SU-DHL-6 (cell line): ENCODE measurements at regions not wholly inside any gene's neighbourhood (a gene's known extent, or its start where the extent isn't known, plus 50 kb on each side); places are given as distances from the start of the nearest gene placed in this dataset.
"Not testable (repeated sequence)": the region's sequence is repeated elsewhere in the genome, so short reads cannot be mapped to it uniquely, and the experiment has no call there.

Experiments
- H2AFZ ChIP-seq: fragments of 200-600 bp; sonication (generic); 2 replicates; pipeline ENCODE4 v1.6.1; 2014; ENCODE audit warnings: low read depth, mild to moderate bottlenecking, moderate library complexity, mixed read lengths, antibody characterized with exemption, low read length; ENCODE audit not compliant: severe bottlenecking
- H3F3A ChIP-seq: fragments of 200-600 bp; shearing (Covaris generic); 2 replicates; pipeline ENCODE4 v1.6.0; 2016; ENCODE audit warnings: antibody characterized with exemption, mild to moderate bottlenecking; ENCODE audit not compliant: insufficient read depth
- H3K27ac ChIP-seq: fragments of 200-600 bp; sonication (generic); 2 replicates; pipeline ENCODE4 v1.5.1; 2016; ENCODE audit warnings: low read depth, mild to moderate bottlenecking, low read length, moderate library complexity, mixed read lengths
- H3K27me3 ChIP-seq: fragments of 200-600 bp; sonication (generic), shearing (Covaris generic); 2 replicates; pipeline ENCODE4 v1.6.0; 2014; ENCODE audit warnings: mild to moderate bottlenecking, low read length
- H3K36me3 ChIP-seq: fragments of 200-600 bp; sonication (generic); 2 replicates; pipeline ENCODE4 v1.6.1; 2014; ENCODE audit warnings: mild to moderate bottlenecking, low read length, mixed read lengths
- H3K4me2 ChIP-seq: fragments of 300-600, 200-600 bp; shearing (Covaris generic), sonication (generic); 2 replicates; pipeline ENCODE4 v1.6.0; 2014; ENCODE audit warnings: low read length, low read depth, mild to moderate bottlenecking; ENCODE audit not compliant: poor library complexity, severe bottlenecking
- H3K4me3 ChIP-seq: fragments of 200-600 bp; sonication (generic); 2 replicates; pipeline ENCODE4 v1.5.1; 2014; ENCODE audit warnings: antibody characterized with exemption, low read length, mild to moderate bottlenecking, mixed read lengths; ENCODE audit not compliant: insufficient read depth, poor library complexity, severe bottlenecking
- H3K79me2 ChIP-seq: fragments of 200-600 bp; sonication (generic); 2 replicates; pipeline ENCODE4 v1.6.1; 2014; ENCODE audit warnings: mild to moderate bottlenecking, low read length, moderate library complexity; ENCODE audit not compliant: insufficient read depth
- H3K9ac ChIP-seq: fragments of 200-600 bp; sonication (generic); 2 replicates; pipeline ENCODE4 v1.7.0; 2014; ENCODE audit warnings: mild to moderate bottlenecking, low read length
- H3K9me2 ChIP-seq: fragments of 200-600 bp; sonication (generic); replicated peaks from 2 replicates; pipeline ENCODE4 v1.6.1; 2014; ENCODE audit warnings: low read length; ENCODE audit not compliant: insufficient read depth
- H3K9me3 ChIP-seq: fragments of 200-600 bp; sonication (generic); 2 replicates; pipeline ENCODE4 v1.6.1; 2014; ENCODE audit warnings: low read length, mixed read lengths; ENCODE audit not compliant: insufficient read depth
- H4K20me1 ChIP-seq: fragments of 200-600 bp; sonication (generic); 2 replicates; pipeline ENCODE4 v1.6.1; 2014; ENCODE audit warnings: low read depth, mild to moderate bottlenecking, antibody characterized with exemption, low read length, moderate library complexity, mixed read lengths
- CTCF ChIP-seq: fragments of 200-600 bp; sonication (generic); IDR thresholded peaks from one replicate; pipeline ENCODE4 v1.5.1; 2017; ENCODE audit warnings: antibody characterized with exemption, mild to moderate bottlenecking, low read length, moderate library complexity; ENCODE audit not compliant: insufficient read depth, poor library complexity, severe bottlenecking
- EZH2phosphoT487 ChIP-seq: fragments of 200-600 bp; sonication (generic), shearing (Covaris generic); conservative IDR thresholded peaks from 2 replicates; pipeline ENCODE4 v1.6.1; 2018; ENCODE audit warnings: mild to moderate bottlenecking, antibody characterized with exemption, low read length, moderate library complexity, mixed read lengths

GRCh38 chr16:86953631-86954391 lies 363.4 kb downstream of the C16orf95 start:
- Histone ChIP-seq H3K27me3 (no peaks in the 10 kb centered on the region), H3K27ac (no peak overlapping the region), H2AFZ (no peak overlapping the region), H3K9me2 (no peaks in the 10 kb centered on the region), H3K9ac (no peak overlapping the region), H3K79me2 (no peaks in the 10 kb centered on the region), H3F3A (no peaks in the 10 kb centered on the region), H4K20me1 (no peaks in the 10 kb centered on the region), H3K4me3 (no peak overlapping the region), H3K4me2 (no peak overlapping the region), H3K36me3 (no peaks in the 10 kb centered on the region), H3K9me3 (no peaks in the 10 kb centered on the region)
- no peak for TF ChIP-seq EZH2phosphoT487
- TF ChIP-seq CTCF = no peak

DNA sequence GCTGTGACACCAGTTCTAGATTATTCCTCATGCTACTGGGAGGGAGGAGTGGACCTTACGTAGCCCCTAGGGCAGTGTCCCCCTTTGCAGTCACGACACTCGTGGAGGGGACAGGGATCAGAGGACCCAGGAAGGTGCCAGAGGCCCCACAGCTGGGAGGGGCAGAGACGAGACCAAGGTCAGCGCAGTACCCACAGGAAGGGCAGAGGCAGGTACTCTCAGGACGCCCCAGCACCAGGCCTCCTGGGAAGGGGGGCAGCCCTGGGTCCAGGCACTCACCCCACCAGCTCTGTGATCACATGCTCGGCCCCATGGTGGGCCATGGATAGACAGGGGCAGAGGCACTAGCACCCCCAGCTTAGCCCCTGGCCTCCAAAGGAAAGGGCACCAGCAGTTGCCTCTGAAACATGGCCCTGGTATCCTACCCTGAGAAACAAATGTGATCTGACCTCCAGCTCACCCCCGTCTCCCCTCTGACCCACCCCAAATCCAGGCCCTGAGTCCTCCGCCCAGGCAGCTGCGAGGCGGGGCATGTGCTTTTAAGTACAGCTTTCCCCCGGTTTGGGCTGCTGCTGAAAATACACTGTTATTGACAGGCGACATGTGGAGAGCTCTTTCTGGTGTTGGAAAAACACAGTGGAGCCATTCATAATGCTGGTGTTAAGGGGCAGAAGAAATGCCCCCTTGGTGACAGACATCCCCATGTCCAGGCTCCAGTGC lies 361.9 kb downstream of the C16orf95 start:
- TF ChIP-seq CTCF = no peak
- no peak for TF ChIP-seq EZH2phosphoT487
- Histone ChIP-seq H3K4me2 (no peak overlapping the region), H3K4me3 (no peak overlapping the region), H2AFZ (no peak overlapping the region), H3F3A (no peaks in the 10 kb centered on the region), H3K9me3 (no peaks in the 10 kb centered on the region), H3K9me2 (no peaks in the 10 kb centered on the region), H3K9ac (no peak overlapping the region), H3K27ac (no peak overlapping the region), H3K36me3 (no peaks in the 10 kb centered on the region), H3K27me3 (no peaks in the 10 kb centered on the region), H4K20me1 (no peaks in the 10 kb centered on the region), H3K79me2 (no peaks in the 10 kb centered on the region)

- Histone ChIP-seq H3F3A (no peaks in the 10 kb centered on the region), H3K9me2 (no peaks in the 10 kb centered on the region), H3K27me3 (no peaks in the 10 kb centered on the region), H4K20me1 (no peaks in the 10 kb centered on the region), H3K27ac (no peak overlapping the region), H3K4me2 (no peak overlapping the region), H3K36me3 (no peaks in the 10 kb centered on the region), H2AFZ (no peak overlapping the region), H3K9me3 (no peaks in the 10 kb centered on the region), H3K4me3 (no peak overlapping the region), H3K79me2 (no peaks in the 10 kb centered on the region), H3K9ac (no peak overlapping the region)
- TF ChIP-seq CTCF (no peak), EZH2phosphoT487 (no peak)
These were observed 360.8 kb downstream of the C16orf95 start for GRCh38 chr16:86956437-86956836.

DNA sequence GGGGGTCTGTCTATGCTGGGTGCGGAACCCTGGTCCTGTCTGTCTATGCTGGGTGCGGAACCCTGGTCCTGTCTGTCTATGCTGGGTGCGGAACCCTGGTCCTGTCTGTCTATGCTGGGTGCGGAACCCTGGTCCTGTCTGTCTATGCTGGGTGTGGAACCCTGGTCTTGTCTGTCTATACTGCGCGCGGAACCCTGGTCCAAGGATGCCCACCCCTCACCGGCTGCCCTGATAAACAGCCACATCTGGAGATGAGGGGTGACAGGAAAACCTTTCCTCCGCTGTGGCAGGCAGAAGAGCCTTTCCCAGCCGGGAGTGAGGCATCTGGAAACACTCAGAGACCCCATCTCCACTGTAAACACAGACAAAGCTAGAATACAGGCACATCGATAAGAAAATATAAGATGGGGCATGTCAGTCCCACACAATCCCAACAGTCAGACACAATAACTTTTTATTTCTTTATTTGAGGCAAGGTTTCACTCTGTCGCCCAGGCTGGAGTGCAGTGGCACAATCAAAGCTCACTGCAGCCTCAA lies 359.5 kb downstream of the C16orf95 start:
- not testable (repeated sequence) for H3K9me2 ChIP-seq, H3K27me3 ChIP-seq, H3F3A ChIP-seq, H3K27ac ChIP-seq, H3K9me3 ChIP-seq, H3K36me3 ChIP-seq, H3K4me2 ChIP-seq, H2AFZ ChIP-seq, H3K79me2 ChIP-seq, H4K20me1 ChIP-seq, H3K9ac ChIP-seq, H3K4me3 ChIP-seq
